Ovary (tissue), 3 donors: ENCODE measurements at regions not wholly inside any gene's neighbourhood (a gene's known extent, or its start where the extent isn't known, plus 50 kb on each side); places are given as distances from the start of the nearest gene placed in this dataset.

ENCODE experiments used
- EP300 ChIP-seq: sonication (generic); formaldehyde crosslinking; IDR thresholded peaks from one replicate; pipeline ENCODE4 v1.6.1; 2017; ENCODE audit warnings: antibody characterized with exemption
- POLR2A ChIP-seq: fragments of 450-650 bp; IDR thresholded peaks from one replicate; pipeline ENCODE4 v1.6.1; 2017; ENCODE audit warnings: antibody characterized with exemption, mild to moderate bottlenecking, moderate library complexity
- TF ChIP-seq, protein P1 (sequence below), 3 donors: fragments of 450-650 bp in 2 of 3; fragments of 200-600 bp in 1 of 3; IDR thresholded peaks; one replicate each; pipeline versions ENCODE4 v1.5.1 to v1.8.0; 2016 to 2022; ENCODE audit warnings: antibody characterized with exemption in 3 of 3, mild to moderate bottlenecking in 1 of 3
- donor health status: DM: no; HTN: no; CAD: no.

DNA sequence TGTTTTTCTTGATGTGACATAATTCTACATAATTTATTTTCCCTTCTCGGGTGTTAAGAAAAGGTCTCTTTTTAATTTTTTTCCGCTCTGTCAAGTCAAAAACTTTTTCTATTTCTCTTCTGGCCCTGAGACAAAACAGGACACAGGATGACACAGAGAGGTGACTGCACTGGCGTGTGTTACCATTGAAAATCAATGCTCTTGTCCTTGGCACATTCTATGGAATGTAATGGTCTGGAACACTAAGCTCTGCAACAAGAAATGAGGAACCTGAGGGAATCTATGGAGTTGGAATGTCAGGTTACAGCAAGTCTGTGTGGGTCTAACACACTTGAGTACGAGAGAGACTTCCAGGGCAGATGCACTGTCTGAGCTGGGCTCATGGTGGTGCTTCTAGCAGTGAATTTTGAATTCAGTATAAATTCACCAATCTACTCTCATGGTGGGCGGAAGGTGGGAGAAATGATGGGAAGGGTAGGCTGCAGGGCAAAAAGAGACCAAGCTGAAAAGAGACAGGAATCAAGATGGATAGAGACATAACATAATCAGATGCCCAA, 508.3 kb downstream of the TUSC7 start:
- TF ChIP-seq, protein P1, sequence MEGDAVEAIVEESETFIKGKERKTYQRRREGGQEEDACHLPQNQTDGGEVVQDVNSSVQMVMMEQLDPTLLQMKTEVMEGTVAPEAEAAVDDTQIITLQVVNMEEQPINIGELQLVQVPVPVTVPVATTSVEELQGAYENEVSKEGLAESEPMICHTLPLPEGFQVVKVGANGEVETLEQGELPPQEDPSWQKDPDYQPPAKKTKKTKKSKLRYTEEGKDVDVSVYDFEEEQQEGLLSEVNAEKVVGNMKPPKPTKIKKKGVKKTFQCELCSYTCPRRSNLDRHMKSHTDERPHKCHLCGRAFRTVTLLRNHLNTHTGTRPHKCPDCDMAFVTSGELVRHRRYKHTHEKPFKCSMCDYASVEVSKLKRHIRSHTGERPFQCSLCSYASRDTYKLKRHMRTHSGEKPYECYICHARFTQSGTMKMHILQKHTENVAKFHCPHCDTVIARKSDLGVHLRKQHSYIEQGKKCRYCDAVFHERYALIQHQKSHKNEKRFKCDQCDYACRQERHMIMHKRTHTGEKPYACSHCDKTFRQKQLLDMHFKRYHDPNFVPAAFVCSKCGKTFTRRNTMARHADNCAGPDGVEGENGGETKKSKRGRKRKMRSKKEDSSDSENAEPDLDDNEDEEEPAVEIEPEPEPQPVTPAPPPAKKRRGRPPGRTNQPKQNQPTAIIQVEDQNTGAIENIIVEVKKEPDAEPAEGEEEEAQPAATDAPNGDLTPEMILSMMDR (IDR thresholded peaks at IDR 0.05): no peak
- no peak for TF ChIP-seq POLR2A
- no peak for TF ChIP-seq EP300
